Type B pancreatic cell (in vitro differentiated cells): ENCODE measurements at regions not wholly inside any gene's neighbourhood (a gene's known extent, or its start where the extent isn't known, plus 50 kb on each side); places are given as distances from the start of the nearest gene placed in this dataset.

ENCODE experiments used
- DNase-seq: peaks from one replicate; pipeline ENCODE4 v3.0.0; 2021; ENCODE audit warnings: mixed read lengths; ENCODE audit not compliant: unreplicated experiment; ENCODE audit errors: extremely low spot score
- H3K27ac Mint-ChIP-seq: 2 replicates; pipeline ENCODE4 v1.8.0; 2021; ENCODE audit warnings: mild to moderate bottlenecking, mixed read lengths
- H3K27me3 Mint-ChIP-seq: 2 replicates; pipeline ENCODE4 v1.8.0; 2021; ENCODE audit warnings: mixed read lengths
- H3K36me3 Mint-ChIP-seq: 2 replicates; pipeline ENCODE4 v1.8.0; 2021; ENCODE audit warnings: mixed read lengths
- H3K4me1 Mint-ChIP-seq: one replicate; pipeline ENCODE4 v1.8.0; 2021; ENCODE audit warnings: mixed read lengths; ENCODE audit not compliant: unreplicated experiment
- H3K4me3 Mint-ChIP-seq: 2 replicates; pipeline ENCODE4 v1.8.0; 2021; ENCODE audit warnings: mild to moderate bottlenecking, mixed read lengths
- H3K9me3 Mint-ChIP-seq: 2 replicates; pipeline ENCODE4 v1.8.0; 2021; ENCODE audit warnings: mixed read lengths
- TF ChIP-seq, protein P1 (sequence below): fragments of 200-600 bp; sonication (generic); conservative IDR thresholded peaks from 2 replicates; pipeline ENCODE4 v1.5.0; 2021; ENCODE audit warnings: antibody characterized with exemption, mild to moderate bottlenecking

DNA sequence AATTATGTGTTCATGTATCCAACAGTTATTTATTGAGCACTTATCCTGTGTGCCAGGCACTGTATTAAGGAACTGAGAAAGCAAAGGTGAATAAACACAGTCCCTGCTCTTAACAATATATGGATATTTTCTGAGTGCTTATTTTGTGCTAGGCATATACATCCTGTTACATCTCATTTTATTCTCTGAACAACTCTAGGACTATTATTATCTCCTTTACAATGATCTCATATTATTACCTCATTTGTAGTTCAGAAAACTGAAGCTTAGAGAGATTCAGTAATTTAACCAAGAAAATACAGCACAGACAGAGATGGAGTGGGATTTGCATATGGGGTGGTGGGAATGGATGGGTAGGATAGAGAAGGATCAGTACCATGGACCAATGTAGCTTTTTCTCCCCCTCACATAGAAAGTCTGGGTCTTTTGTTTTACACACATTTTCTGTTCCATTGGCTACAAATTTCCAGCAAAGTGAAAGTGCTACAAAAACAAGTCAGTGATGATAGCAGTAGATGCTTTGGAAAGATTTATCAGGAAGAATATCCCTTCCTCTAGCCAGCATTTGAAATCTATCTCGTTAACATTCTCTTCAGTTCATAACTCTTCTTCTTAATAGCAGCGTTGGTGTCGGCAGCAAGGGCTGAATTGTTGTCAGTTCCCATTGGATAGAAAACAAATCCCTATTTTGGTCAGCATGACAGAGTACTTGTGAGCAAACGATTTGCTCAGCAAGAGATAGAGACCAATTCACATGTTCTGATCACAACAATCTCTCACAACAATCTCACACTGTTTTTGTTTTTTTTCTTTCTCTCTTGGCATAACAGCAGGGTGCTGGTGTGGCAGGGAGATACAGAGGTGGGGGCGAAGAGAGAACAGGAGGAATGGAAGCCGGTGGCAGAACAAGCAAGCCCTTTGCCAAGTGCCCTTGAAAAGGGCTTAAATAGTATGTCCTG, 102.2 kb upstream of the KCTD1 start:
- peaks cover 19% of the 10 kb centered on the region for H3K27me3 Mint-ChIP-seq
- TF ChIP-seq, protein P1, sequence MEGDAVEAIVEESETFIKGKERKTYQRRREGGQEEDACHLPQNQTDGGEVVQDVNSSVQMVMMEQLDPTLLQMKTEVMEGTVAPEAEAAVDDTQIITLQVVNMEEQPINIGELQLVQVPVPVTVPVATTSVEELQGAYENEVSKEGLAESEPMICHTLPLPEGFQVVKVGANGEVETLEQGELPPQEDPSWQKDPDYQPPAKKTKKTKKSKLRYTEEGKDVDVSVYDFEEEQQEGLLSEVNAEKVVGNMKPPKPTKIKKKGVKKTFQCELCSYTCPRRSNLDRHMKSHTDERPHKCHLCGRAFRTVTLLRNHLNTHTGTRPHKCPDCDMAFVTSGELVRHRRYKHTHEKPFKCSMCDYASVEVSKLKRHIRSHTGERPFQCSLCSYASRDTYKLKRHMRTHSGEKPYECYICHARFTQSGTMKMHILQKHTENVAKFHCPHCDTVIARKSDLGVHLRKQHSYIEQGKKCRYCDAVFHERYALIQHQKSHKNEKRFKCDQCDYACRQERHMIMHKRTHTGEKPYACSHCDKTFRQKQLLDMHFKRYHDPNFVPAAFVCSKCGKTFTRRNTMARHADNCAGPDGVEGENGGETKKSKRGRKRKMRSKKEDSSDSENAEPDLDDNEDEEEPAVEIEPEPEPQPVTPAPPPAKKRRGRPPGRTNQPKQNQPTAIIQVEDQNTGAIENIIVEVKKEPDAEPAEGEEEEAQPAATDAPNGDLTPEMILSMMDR: no peak
- H3K9me3 Mint-ChIP-seq: no peaks in the 10 kb centered on the region
- peaks cover 43% of the 10 kb centered on the region for H3K4me1 Mint-ChIP-seq
- H3K4me3 Mint-ChIP-seq: no peak overlapping the region
- no peak for DNase-seq
- no peak overlapping the region for H3K27ac Mint-ChIP-seq
- H3K36me3 Mint-ChIP-seq: peaks cover 3% of the 10 kb centered on the region

DNA sequence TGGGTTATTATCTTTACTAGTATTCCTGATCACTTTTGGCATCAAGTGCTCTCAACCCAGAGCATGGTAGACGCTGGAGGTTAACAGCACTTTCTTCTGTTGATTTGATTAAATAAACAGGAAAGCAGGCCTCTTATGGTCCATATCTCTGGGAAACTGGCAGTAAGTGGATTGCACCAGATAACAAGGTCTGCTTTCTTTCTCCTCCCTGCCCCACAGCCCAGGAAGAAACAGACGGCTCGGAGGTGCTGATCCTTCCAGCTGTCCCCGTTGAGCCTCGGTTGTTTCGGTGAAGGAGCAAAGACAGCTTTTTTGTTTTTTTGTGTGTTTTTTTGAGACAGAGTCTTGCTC, 100.8 kb upstream of the KCTD1 start:
- TF ChIP-seq, protein P1: no peak
- Mint-ChIP-seq H3K4me1 (peaks cover 35% of the 10 kb centered on the region), H3K4me3 (no peak overlapping the region), H3K27me3 (peaks cover 17% of the 10 kb centered on the region), H3K9me3 (peaks cover 1% of the 10 kb centered on the region), H3K27ac (no peak overlapping the region), H3K36me3 (peaks cover 3% of the 10 kb centered on the region)
- no peak for DNase-seq

DNA sequence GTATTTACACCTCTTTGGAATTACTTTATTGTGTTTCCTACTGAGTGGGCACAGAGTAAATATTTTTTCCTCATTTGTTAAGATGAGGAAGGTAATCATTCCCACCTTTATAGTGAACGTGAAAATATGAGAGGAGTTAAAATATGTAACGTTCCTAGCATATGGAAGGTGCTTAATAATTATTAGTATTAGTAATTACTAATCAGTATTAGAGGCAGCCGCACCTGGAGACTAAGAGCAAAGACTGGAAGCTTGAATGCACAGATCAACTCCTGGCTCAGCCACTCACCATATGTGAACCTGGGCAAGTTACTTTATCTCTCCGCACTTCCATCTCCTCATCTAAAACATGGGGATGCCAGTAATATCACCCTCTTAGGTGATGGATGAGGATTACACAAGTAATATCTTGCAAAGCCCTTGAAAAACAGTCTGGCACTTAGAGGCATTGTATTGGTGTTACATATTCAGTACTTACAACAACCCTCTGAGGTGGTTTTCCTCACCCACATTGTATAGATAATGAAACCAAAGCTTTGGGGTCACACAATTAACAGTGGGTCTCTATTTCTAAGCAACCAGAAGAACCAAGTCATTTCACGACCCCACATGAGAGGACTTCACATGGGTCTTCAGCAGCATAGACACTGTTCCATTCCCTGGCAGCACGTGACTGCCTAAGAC, 100.3 kb upstream of the KCTD1 start:
- no peak for DNase-seq
- peaks cover 4% of the 10 kb centered on the region for H3K9me3 Mint-ChIP-seq
- peaks cover 34% of the 10 kb centered on the region for H3K4me1 Mint-ChIP-seq
- peaks cover 16% of the 10 kb centered on the region for H3K27me3 Mint-ChIP-seq
- no peak overlapping the region for H3K27ac Mint-ChIP-seq
- H3K4me3 Mint-ChIP-seq: no peak overlapping the region
- TF ChIP-seq, protein P1: no peak
- peaks cover 3% of the 10 kb centered on the region for H3K36me3 Mint-ChIP-seq

DNA sequence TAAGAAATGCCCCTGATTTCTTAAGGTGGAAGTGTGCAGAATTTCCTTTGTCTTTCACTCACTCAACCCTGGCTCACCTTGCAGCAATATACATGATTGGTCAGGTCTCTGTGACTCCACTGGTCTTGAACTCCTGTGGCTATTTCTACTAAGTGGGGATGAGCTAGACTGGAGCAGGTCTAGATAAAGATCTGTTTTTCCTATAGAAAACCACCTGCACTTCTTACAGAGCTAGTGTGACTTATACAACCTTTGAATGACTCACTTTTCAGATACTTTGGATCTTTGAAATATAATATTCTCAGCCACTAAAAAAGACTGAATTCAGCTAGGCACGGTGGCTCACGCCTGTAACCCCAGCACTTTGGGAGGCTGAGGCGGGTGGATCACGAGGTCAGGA, 98.5 kb upstream of the KCTD1 start:
- Mint-ChIP-seq H3K4me1 (peaks cover 20% of the 10 kb centered on the region), H3K27ac (no peak overlapping the region), H3K9me3 (peaks cover 4% of the 10 kb centered on the region), H3K4me3 (no peak overlapping the region), H3K27me3 (peaks cover 8% of the 10 kb centered on the region), H3K36me3 (peaks cover 7% of the 10 kb centered on the region)
- TF ChIP-seq, protein P1: no peak
- no peak for DNase-seq

DNA sequence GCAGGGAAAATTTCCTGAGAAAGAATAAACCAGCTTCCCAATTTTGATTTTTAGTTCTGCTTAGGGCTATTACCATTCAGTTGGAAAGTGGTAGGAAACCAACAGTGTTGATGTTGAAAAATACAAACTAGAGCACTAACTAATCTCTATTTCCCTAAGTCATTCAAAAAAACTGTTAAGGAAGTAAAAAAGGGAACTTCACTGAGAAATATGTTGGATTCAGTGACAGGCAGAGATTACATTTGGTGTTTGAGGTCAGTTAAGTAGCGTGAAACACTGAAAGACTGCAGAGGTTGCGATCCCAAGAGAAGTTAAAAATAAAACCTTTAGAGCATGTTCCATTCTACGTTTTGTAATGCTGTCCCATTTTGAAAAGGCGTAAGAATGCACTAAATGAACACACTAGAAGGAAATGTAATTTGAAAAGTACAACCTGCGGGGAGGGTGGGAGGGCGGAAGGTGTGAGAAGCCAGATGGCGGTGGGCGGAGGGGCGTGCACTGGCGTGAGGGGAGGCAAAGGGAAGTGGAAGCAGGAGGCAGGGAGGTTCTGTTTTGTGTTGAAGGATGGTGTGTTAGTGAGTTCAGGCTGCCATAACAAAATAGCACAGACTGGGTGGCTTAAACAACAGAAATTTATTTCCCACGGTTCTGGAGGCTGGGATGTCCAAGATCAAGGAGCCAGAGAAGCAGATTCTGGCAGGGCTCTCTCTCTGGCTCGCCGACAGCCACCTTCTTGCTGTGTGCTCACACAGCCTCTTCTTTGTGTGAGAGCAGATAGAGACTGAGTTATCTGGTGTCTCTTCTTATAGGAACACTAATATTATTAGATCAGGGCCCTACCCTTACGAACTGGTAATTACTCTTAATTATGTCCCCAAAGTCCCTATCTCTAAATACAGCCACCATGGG, 94.3 kb upstream of the KCTD1 start:
- H3K27me3 Mint-ChIP-seq: no peaks in the 10 kb centered on the region
- H3K4me1 Mint-ChIP-seq: peaks cover 10% of the 10 kb centered on the region
- H3K9me3 Mint-ChIP-seq: peaks cover 4% of the 10 kb centered on the region
- H3K4me3 Mint-ChIP-seq: no peak overlapping the region
- no peak for DNase-seq
- H3K36me3 Mint-ChIP-seq: peaks cover 4% of the 10 kb centered on the region
- TF ChIP-seq, protein P1: no peak
- no peak overlapping the region for H3K27ac Mint-ChIP-seq
